BJ (cell line): ENCODE measurements at regions not wholly inside any gene's neighbourhood (a gene's known extent, or its start where the extent isn't known, plus 50 kb on each side); places are given as distances from the start of the nearest gene placed in this dataset.

Experiments used
- CTCF ChIA-PET: fragments of 350-600 bp; formaldehyde crosslinking; extraction: SDS; loops from one replicate; lab custom pipeline; 2021; ENCODE audit warnings: antibody characterized with exemption, inconsistent platforms; lab: Yijun Ruan, JAX
- POLR2A ChIA-PET: fragments of 300-600 bp; sonication (Branson Sonifier 250); formaldehyde crosslinking; extraction: SDS; loops from one replicate; lab custom pipeline; 2021; ENCODE audit warnings: antibody characterized with exemption; lab: Charles Lee
- DNase-seq: peaks from one replicate; pipeline ENCODE4 v3.0.0-alpha.2; 2011; ENCODE audit warnings: low read depth
- H3K27me3 ChIP-seq: 2 replicates; pipeline ENCODE4 v1.6.0; 2011; ENCODE audit warnings: low read length; ENCODE audit not compliant: control insufficient read depth, insufficient read depth
- H3K36me3 ChIP-seq: 2 replicates; pipeline ENCODE4 v1.5.1; 2011; ENCODE audit warnings: low read length; ENCODE audit not compliant: control insufficient read depth, insufficient read depth
- H3K4me3 ChIP-seq: 2 replicates; pipeline ENCODE4 v1.5.1; 2011; ENCODE audit warnings: low read depth, mild to moderate bottlenecking, control low read depth, low read length
- TF ChIP-seq, protein P1 (sequence below): IDR thresholded peaks from 2 replicates; pipeline ENCODE4 v1.5.1; 2011; ENCODE audit warnings: low read depth, mild to moderate bottlenecking, control low read depth, inconsistent platforms, low read length, moderate library complexity; ENCODE audit not compliant: insufficient read depth

DNA sequence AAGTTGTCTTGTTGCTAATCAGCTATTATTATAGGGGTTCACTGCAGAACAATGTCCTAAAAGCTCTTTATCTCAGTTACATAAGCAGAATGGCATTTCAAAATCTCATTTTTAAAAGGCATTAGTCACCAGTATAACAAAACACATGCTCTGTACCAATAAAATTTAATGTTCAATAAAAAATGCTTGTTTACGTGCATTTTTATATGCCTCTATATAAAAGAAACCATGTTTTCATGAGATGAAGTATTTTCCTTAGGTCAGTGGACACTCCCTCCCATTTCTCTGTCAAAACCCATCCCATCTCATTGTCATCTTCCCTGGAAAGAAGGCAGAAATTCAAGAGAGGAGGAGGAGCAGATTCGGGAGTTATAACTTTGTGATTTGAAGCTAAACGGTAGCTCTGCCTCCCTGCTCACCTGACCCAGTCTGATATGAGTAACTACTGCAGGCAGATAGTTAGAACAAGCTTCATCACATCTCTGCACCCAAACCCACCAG lies 231.9 kb upstream of the SIX2 start:
- ChIA-PET CTCF (no interaction called here), POLR2A (interaction anchor here (0.9 kb wide), 1 partner anchor 194 kb away, joined by 3 read pairs; no protein-coding TSS in a partner anchor)
- no peaks in the 10 kb centered on the region for H3K27me3 ChIP-seq
- TF ChIP-seq, protein P1, sequence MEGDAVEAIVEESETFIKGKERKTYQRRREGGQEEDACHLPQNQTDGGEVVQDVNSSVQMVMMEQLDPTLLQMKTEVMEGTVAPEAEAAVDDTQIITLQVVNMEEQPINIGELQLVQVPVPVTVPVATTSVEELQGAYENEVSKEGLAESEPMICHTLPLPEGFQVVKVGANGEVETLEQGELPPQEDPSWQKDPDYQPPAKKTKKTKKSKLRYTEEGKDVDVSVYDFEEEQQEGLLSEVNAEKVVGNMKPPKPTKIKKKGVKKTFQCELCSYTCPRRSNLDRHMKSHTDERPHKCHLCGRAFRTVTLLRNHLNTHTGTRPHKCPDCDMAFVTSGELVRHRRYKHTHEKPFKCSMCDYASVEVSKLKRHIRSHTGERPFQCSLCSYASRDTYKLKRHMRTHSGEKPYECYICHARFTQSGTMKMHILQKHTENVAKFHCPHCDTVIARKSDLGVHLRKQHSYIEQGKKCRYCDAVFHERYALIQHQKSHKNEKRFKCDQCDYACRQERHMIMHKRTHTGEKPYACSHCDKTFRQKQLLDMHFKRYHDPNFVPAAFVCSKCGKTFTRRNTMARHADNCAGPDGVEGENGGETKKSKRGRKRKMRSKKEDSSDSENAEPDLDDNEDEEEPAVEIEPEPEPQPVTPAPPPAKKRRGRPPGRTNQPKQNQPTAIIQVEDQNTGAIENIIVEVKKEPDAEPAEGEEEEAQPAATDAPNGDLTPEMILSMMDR, result no peak
- peak; percentile 83 for DNase-seq
- no peak overlapping the region for H3K4me3 ChIP-seq
- no peaks in the 10 kb centered on the region for H3K36me3 ChIP-seq

DNA sequence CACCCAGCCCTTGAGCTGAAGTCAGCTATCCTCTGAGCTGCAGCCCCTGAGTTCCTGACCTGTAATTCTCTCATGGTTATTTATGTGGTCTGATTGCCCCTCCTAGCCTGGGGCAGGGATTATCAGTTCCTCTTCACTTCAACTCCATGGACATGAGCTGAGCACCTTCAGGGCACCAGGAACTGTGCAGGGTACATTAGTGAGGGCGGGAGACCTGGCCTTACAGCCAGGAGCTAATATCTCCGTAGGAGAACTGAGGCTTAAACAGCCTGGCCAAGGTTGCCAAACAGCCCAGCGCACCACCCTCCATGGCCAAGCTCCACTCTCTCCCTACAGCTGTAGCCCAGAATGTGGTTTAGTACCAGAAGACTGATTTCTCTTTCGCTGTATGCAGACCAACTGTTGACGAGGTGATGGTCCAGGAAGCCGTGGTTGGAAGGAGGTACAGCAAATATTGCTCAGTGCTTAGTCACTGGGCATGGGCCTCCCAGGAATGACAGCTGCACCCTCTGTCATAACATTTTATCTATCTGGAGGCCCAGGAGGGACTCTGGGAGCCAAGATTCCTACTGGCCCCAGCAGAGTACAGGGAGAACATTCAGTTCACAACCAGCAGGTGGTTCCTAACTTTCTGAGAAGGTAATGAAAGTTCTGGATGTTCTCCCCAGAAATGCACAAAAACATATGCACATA lies 228.7 kb upstream of the SIX2 start:
- Histone ChIP-seq H3K36me3 (no peaks in the 10 kb centered on the region), H3K4me3 (no peak overlapping the region), H3K27me3 (no peaks in the 10 kb centered on the region)
- peak; percentile 77 for DNase-seq
- CTCF ChIA-PET, result interaction anchor here (1.0 to 2.3 kb wide), 7 partner anchors 11 to 257 kb away, joined by 4 to 8 read pairs (median 5); no protein-coding TSS in a partner anchor
- TF ChIP-seq, protein P1, result peak; percentile 50
- POLR2A ChIA-PET, result no interaction called here

DNA sequence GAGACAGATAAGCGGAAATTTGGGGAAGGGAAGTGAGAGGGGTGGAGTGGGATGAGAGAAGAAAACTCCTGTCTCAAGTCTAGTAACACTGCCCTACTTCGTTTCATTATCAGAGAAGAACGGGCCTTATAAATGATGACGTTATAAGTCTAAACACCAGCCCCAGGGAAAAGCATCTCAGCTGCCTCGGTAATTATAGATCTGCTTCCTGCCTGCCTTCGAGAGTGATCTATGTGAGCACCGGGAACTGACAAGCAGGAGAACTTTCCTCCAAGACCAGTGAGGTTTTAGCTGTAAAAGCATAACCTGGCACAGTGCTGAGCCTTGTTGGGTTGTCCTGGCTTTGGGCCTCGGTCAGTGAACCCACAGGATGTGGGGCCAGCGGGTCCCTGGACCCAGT lies 227.9 kb upstream of the SIX2 start:
- no peak overlapping the region for H3K4me3 ChIP-seq
- ChIA-PET POLR2A (no interaction called here), CTCF (interaction anchor here (1.4 to 1.7 kb wide), 2 partner anchors 10 to 60 kb away, joined by 5 read pairs; no protein-coding TSS in a partner anchor)
- TF ChIP-seq, protein P1, result no peak
- H3K36me3 ChIP-seq, result no peaks in the 10 kb centered on the region
- H3K27me3 ChIP-seq, result no peaks in the 10 kb centered on the region
- DNase-seq, result no peak

DNA sequence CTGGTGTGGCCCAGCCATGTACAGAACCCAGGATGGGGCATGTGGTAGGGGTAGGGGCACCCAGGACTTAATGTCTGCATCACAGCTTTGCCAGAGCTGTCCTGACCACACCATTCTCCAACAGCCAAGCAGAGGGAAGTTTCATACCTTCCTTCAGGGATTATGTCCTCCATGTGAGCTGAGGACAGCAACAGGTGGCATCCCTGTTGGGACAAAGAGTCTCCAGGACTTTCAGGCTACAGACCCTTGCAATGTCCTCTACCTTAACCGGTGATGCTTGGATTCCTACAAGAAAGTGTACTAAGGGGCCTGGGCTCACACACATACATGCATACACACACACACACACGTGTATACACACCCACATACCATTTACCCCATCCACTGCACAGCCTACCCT lies 227.0 kb upstream of the SIX2 start:
- DNase-seq, result no peak
- H3K27me3 ChIP-seq, result no peaks in the 10 kb centered on the region
- H3K4me3 ChIP-seq, result no peak overlapping the region
- CTCF ChIA-PET, result no interaction called here
- H3K36me3 ChIP-seq, result no peaks in the 10 kb centered on the region
- POLR2A ChIA-PET, result no interaction called here
- TF ChIP-seq, protein P1, result no peak

DNA sequence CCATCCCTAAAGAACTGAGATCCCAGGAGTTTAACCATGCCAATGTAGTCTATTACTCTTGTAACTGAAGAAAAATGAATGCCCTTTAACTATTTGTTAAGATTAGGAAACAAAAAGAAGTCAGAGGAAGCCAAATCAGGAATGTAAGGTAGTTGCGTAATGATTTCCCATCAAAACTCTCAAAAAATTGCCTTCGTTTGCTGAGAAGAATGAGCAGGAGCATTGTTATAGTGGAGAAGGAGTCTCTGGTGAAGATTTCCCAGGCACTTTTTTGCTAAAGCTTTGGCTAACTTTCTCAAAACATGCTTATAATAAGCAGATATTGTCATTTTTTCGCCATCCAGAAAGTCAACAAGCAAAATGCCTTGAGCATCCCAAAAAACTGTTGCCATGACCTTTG lies 224.0 kb upstream of the SIX2 start:
- H3K36me3 ChIP-seq, result no peaks in the 10 kb centered on the region
- TF ChIP-seq, protein P1, result no peak
- no peak for DNase-seq
- no peaks in the 10 kb centered on the region for H3K27me3 ChIP-seq
- no peak overlapping the region for H3K4me3 ChIP-seq
- ChIA-PET POLR2A (no interaction called here), CTCF (no interaction called here)
